ENCODE measurements at regions not wholly inside any gene's neighbourhood (a gene's known extent, or its start where the extent isn't known, plus 50 kb on each side); places are given as distances from the start of the nearest gene placed in this dataset.
"Not testable (repeated sequence)": the region's sequence is repeated elsewhere in the genome, so short reads cannot be mapped to it uniquely, and the experiment has no call there.

DNA sequence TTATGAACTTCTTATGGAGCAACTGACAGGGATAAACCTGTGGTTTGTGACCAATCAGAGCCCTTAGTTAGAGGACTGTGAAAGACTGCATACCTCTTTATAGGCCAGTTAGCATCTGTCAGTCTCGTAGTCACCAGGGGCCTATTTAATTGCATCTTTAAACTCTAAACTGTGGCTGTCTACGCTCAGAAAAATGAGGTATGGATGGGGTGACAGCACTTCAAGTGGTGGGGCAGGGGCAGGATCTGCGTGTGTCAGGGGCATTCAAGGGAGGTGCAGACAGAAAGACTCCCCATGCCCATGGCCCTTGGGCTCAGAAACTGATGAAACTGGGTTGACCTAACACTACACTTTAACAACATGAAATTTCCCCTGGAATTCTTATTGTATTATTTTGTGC is 132.6 kb upstream of the TBCA start:
- DNase-seq, result no peak

DNA sequence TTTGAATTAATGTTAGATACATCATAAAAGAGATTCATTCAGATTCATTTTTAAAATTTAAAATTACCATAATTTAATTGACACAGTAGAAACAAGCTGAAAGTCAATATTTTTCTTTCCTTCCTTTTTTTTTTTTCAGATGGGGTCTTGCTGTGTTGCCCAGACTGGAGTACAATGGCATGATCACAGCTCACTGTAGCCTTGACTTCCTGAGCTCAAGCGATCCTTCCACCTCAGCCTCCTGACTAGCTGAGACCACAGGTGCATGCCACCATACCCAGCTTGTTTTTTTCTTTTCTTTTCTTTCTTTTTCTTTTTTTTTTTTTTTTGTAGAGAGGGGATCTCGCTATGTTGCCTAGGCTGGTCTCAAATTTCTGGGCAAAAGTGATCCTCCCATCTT is 131.6 kb upstream of the TBCA start:
- DNase-seq, result no peak

DNA sequence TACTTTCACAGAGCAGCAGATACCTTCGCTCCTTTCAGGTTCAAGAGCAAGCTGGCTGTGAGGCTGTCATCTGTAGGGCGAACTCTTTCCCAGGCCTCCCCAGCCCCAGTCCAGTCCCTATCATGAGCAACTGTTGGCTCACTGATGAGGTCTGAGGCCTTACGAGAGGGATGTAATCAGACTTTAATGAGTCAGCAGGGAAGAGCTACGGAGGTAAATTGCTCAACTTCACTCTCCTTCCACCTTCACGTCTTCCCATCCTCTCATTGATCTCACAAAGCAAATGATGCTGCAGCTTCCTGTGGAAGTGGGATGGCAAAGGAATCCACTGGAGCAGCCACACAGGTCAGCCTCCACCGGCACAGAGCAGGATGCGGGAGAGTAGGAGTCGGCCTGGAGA is 130.7 kb upstream of the TBCA start:
- peak; percentile 34 for DNase-seq

GRCh38 chr5:77904362-77904761 is 128.2 kb upstream of the TBCA start:
- no peak for DNase-seq

DNA sequence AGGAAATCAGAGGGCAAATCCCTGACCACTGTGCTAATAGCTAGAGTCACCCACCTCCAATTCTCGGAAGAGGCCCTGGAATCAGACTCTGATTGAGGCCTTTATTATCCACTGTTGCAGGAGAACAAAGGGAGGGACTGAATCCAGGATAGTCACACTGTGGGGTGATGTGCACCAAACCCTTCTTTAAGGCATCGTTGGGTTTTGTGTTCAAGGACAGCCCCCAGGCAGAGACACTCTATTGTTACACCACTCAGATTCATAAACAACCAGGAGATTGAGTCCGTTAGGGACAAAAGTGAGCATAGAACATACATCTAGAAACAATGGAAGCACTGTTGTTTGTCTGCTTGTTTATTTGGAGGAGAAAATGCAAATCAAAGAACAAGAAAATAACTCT is 124.6 kb upstream of the TBCA start:
- DNase-seq, result no peak

- DNase-seq, result no peak
Observed at GRCh38 chr5:77898385-77898784, 122.2 kb upstream of the TBCA start.

DNA sequence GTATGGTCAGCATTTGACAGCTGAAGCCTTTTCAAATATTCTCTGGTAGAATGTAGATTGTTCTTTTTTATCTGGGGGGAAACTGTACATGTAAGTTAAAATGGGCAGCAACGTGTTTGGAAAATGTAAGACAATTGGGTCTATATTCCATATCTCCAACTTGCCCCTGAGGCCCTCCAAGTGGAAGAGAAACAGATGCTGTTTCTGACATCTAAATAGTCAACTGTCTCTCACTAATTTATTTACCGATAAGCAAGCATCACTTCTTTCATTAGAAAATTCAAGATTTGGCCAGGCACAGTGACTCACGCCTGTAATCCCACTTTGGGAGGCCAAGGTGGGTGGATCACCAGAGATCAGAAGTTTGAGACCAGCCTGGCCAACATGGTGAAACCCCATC is 120.2 kb upstream of the TBCA start:
- DNase-seq, result no peak

DNA sequence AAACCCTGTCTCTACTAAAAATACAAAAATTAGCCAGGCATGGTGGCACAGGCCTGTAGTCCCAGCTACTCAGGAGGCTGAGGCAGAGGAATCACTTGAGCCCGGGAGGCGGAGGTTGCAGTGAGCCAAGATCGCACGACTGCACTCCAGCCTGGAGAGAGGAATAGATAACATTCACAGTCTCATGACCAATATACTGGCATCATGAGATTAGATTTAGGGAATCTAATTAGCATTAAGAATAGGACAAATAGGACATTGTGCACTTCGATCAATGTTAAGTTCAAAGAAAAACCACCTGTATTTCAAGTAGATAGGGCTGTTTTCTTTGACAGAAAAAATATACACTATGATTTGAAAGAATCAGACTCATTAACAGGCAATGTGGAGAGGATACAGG is 118.0 kb upstream of the TBCA start:
- DNase-seq, result not testable (repeated sequence)

DNA sequence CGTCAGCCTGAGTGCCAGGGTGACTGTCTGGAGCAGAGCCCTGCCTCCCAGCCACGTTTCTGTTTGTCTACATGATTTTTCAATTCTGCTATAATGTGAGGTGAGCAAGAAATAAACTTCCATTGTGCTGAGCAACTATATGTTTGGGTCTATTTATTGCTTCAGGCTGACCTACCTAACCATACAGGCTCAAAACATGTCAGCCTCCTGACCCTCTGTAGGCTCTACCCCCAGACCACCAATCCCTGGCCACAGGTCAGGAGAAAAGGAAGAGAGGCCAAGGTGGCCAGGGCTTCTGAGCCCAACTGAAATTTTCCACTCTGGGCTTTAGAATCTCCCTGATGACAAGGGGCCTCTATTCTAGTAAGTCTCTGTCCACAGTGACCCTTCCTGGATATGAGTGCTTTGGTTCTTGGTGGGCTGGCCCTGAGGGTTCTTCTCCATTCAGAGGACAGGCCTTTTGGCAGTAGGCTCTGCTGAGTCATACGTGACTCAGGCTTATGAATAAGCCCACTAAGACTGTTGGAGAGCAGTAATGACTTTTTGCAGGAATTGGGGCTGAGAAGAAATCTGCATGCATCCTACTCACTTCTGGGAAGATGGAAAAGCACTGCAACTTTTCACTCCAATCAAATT is 117.2 kb upstream of the TBCA start:
- peak; percentile 98 for DNase-seq

GRCh38 chr5:77892061-77893010 is 116.2 kb upstream of the TBCA start:
- DNase-seq, result no peak

DNA sequence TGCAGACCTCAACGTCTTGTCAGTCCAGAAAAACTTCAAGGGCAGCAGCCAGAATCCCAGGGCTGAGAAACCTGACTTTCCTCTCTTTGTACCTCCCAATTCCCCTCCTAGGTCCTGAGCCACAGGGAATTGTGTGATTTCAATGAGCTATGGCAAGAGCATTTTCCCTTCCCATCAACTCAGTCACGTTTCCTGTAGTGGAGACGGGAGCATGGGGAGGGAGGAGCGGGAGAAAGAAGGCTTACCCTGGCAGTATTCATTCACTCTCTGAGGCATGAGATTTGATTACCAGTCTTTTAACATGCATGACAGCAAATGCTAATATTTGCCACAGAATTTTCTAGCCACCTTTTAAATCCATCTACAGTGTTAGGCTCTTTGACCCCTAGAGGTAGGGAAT is 109.4 kb upstream of the TBCA start:
- DNase-seq, result peak; percentile 11

GRCh38 chr5:77882670-77883257 is 106.6 kb upstream of the TBCA start:
- peak; percentile 78 for DNase-seq

- no peak for DNase-seq
Observed at GRCh38 chr5:77881528-77881927, 105.4 kb upstream of the TBCA start.

GRCh38 chr5:77877516-77878355 is 101.6 kb upstream of the TBCA start:
- no peak for DNase-seq

- DNase-seq, result no peak
Observed at GRCh38 chr5:77876862-77877502, 100.8 kb upstream of the TBCA start.

DNA sequence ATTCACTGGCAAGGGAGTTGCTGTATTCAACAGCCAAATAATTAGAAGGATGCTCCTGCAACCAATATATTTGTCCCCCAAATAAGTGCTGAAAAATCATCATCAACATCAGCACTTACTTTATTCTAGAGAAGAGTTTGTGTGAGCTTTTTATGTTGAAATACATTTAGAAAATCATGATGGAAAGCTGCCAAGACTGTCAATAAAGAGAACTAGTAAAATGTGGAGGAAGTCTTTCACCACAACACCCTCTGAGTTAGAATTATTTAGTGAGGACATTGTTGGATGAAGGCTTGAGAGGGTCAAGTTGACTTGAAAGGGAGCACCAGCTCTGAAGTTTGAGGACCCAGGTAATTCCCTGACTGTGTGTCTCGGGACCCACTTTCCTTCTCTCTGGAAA is 100.2 kb upstream of the TBCA start:
- DNase-seq, result no peak

DNA sequence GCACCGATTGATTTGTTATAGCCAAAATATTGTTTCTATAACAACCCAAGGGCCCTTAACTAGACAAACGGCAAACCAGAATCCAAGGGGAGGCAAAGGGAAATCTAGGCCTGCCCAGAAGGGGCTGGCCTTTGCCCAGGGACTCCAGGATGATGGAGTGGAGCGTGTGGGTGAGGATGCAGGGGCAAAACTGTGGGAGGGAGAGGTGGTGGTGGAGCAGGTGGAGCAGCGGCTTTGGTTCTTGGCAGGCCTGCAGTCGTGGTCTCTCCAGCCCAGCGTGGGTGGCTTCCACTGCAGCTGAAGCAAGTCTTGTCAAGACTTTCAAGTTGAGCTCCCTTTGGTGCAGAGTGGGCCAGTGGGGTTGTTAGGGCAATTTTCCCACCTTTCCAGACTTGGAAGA is 98.6 kb upstream of the TBCA start:
- DNase-seq, result no peak

GRCh38 chr5:77873239-77873638 is 97.1 kb upstream of the TBCA start:
- no peak for DNase-seq

DNA sequence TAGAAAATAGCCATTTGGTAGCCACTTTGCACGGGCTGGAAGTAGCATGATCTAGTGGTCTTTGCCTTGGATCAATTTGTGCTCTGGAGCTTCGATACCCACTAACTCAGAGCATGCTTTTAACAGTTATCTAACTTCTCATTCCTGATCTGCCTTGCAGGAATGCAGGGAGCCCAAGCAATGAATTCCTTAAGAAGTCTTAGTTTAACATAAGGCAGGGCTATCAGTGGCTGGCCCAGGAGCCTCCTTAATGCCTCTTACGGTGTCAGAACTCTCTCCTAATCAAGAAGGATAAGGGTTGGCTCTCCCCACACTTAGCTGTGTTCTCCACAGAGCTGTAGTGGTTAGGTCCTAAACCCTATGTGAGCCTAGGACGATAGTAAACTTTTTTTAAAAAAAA is 95.8 kb upstream of the TBCA start:
- no peak for DNase-seq

DNA sequence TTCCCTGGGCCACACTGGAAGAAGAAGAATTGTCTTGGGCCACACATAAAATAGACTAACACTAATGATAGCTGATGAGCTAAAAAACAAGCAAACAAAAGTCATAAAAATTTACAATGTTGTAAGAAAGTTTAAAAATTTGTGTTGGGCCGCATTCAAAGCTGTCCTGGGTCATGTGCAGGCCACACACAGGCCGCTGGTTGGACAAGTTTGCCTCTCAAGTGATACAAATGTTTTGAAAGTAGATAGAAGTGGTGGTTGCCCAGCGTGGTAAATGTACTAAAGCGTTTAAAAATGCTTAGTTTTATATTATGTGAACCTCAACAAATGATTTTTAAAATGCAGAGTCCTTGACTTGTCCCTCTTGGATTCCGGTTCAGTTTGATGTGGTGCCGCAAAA is 94.9 kb upstream of the TBCA start:
- no peak for DNase-seq

DNA sequence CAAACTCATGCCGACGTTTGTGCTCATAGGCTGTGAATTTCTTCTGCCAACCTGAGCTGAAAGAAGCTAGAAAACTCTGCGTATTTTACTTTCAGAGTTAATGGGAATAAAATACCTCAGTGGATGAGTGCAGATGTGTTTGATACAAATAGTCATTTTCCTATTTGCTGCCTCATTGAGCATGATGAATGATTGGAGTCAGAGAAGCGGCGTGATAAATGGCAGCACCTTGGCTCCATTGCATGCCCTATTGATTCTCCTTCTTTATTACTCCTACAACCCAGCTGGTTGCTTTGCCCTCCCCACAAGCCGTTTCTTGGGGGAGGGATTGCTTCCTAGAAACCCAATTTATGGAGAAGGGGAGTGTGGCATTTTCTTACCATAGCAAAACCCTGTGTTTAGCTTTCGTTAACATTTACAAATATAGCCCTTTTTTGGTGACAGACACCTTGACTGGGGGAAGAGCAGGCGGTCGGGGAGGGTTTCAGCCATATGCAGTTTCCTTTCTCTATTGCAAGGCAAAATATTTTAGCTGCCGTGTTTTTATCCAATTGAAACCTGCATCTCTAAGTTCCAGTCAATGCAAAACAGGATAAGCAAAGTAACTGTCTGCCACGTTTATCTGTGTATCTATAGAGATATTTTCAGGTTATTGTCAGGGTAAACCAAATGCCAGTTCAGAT is 93.1 kb upstream of the TBCA start:
- DNase-seq, result no peak

DNA sequence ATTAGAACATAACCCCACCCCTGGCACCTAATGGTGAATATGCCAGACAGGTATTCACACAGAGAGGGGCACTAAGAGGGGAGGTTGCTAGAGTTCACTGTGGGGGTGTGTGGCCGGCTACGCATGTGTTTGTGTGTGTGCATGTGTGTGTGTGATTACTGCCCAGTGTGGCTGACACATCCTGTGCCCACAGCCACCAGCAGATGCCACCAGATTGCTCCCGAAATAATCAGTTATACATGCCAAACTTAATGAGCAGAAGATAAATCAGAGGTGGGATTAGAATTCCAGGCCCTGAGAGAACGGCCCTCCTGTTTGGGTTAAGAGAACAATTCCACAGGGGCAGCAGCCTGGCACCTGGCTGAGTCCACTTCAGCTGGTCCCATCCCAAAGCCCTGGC is 91.8 kb upstream of the TBCA start:
- no peak for DNase-seq

Measured in fibroblast of skin of right biceps (primary cell).